OCI-LY7 (cell line): ENCODE measurements at regions not wholly inside any gene's neighbourhood (a gene's known extent, or its start where the extent isn't known, plus 50 kb on each side); places are given as distances from the start of the nearest gene placed in this dataset.

Source experiments
- BruUV-seq: library from RNA; stranded (reverse); fragments of 400-500 nt; replicated peaks from 2 replicates; lab custom pipeline; 2021; lab: Mats Ljungman, UMichigan
- CTCF ChIA-PET: fragments of 300-600 bp; sonication (Branson Sonifier 250); formaldehyde crosslinking; loops from one replicate; lab custom pipeline; 2022; ENCODE audit warnings: antibody characterized with exemption; ENCODE audit not compliant: unreplicated experiment; lab: Charles Lee
- POLR2A ChIA-PET: fragments of 300-600 bp; sonication (Branson Sonifier 250); formaldehyde crosslinking; loops from one replicate; lab custom pipeline; 2022; ENCODE audit warnings: antibody characterized with exemption; lab: Charles Lee
- DNase-seq: peaks from one replicate; pipeline ENCODE4 v3.0.0-alpha.2; 2015; ENCODE audit warnings: low spot score
- H2AFZ ChIP-seq: fragments of 200-600 bp; sonication (generic), shearing (Covaris generic); 2 replicates; pipeline ENCODE4 v1.6.1; 2014; ENCODE audit warnings: mild to moderate bottlenecking, antibody characterized with exemption, low read length, moderate library complexity
- H3K27ac ChIP-seq: fragments of 200-600 bp; sonication (generic); 2 replicates; pipeline ENCODE4 v1.5.1; 2014; ENCODE audit warnings: mixed run types, low read depth, mild to moderate bottlenecking, moderate library complexity, low read length, inconsistent platforms; ENCODE audit not compliant: poor library complexity, severe bottlenecking
- H3K36me3 ChIP-seq: fragments of 200-600 bp; sonication (generic); 2 replicates; pipeline ENCODE4 v1.6.1; 2014; ENCODE audit warnings: mild to moderate bottlenecking, antibody characterized with exemption, low read length, moderate library complexity, mixed read lengths; ENCODE audit not compliant: insufficient read depth
- H3K4me1 ChIP-seq: fragments of 200-600 bp; sonication (generic); 2 replicates; pipeline ENCODE4 v1.5.1; 2014; ENCODE audit warnings: mild to moderate bottlenecking, low read length; ENCODE audit not compliant: insufficient read depth, poor library complexity, severe bottlenecking
- H3K4me2 ChIP-seq: fragments of 200-600 bp; sonication (generic); 2 replicates; pipeline ENCODE4 v1.6.1; 2014; ENCODE audit warnings: mild to moderate bottlenecking, low read length
- H3K4me3 ChIP-seq: fragments of 200-600 bp; sonication (generic); 2 replicates; pipeline ENCODE4 v1.5.1; 2014; ENCODE audit warnings: mild to moderate bottlenecking, low read depth, low read length; ENCODE audit not compliant: poor library complexity, severe bottlenecking
- H3K79me2 ChIP-seq: fragments of 200-600 bp; sonication (generic); 2 replicates; pipeline ENCODE4 v1.6.1; 2016; ENCODE audit warnings: low read depth, mild to moderate bottlenecking, low read length, moderate library complexity, mixed read lengths; ENCODE audit not compliant: insufficient read depth
- H3K9me2 ChIP-seq: fragments of 200-600 bp; sonication (generic); 2 replicates; pipeline ENCODE4 v1.6.1; 2016; ENCODE audit warnings: mild to moderate bottlenecking, low read length, mixed read lengths; ENCODE audit not compliant: insufficient read depth
- H3K9me3 ChIP-seq: fragments of 200-600 bp; sonication (generic); 2 replicates; pipeline ENCODE4 v1.6.1; 2014; ENCODE audit warnings: mild to moderate bottlenecking, mixed run types, low read length, mixed read lengths
- H4K20me1 ChIP-seq: fragments of 200-600 bp; sonication (generic); 2 replicates; pipeline ENCODE4 v1.6.1; 2014; ENCODE audit warnings: mild to moderate bottlenecking, antibody characterized with exemption, low read length, moderate library complexity, mixed read lengths; ENCODE audit not compliant: insufficient read depth
- CTCF ChIP-seq: fragments of 200-600 bp; sonication (generic); conservative IDR thresholded peaks from 2 replicates; pipeline ENCODE4 v1.5.1; 2014; ENCODE audit warnings: mild to moderate bottlenecking, antibody characterized with exemption, low read length, moderate library complexity, mixed read lengths
- EZH2phosphoT487 ChIP-seq: fragments of 200-600 bp; sonication (generic); IDR thresholded peaks from 2 replicates; pipeline ENCODE4 v1.6.1; 2018; ENCODE audit warnings: low read depth, borderline replicate concordance, mild to moderate bottlenecking, mixed run types, antibody characterized with exemption, low read length, moderate library complexity, mixed read lengths
- intact Hi-C: fragments of 100-400 bp; cut with micrococcal nuclease; formaldehyde crosslinking; loops from one replicate; pipeline ENCODE4 v1.10.0; 2022; ENCODE audit not compliant: unreplicated experiment

- BruUV-seq: no TSS peak
- no peaks in the 10 kb centered on the region for H3K9me3 ChIP-seq
- H3K9me2 ChIP-seq: no peaks in the 10 kb centered on the region
- H3K4me2 ChIP-seq: no peak overlapping the region
- no peak overlapping the region for H3K27ac ChIP-seq
- no peaks in the 10 kb centered on the region for H3K36me3 ChIP-seq
- POLR2A ChIA-PET: no interaction called here
- H2AFZ ChIP-seq: no peak overlapping the region
- no peaks in the 10 kb centered on the region for H4K20me1 ChIP-seq
- CTCF ChIA-PET: no interaction called here
- TF ChIP-seq EZH2phosphoT487 (no peak), CTCF (no peak)
- H3K79me2 ChIP-seq: no peaks in the 10 kb centered on the region
- DNase-seq: no peak
- no peaks in the 10 kb centered on the region for H3K4me1 ChIP-seq
- H3K4me3 ChIP-seq: no peak overlapping the region
- intact Hi-C loops: no loop called here
Measured at GRCh38 chr5:22958462-22959262, 105.5 kb upstream of the CDH12 start.

- no peaks in the 10 kb centered on the region for H3K4me1 ChIP-seq
- no peaks in the 10 kb centered on the region for H3K9me2 ChIP-seq
- no peak for DNase-seq
- no peaks in the 10 kb centered on the region for H3K36me3 ChIP-seq
- H3K27ac ChIP-seq: no peak overlapping the region
- intact Hi-C loops: no loop called here
- ChIA-PET CTCF (no interaction called here), POLR2A (no interaction called here)
- H3K4me3 ChIP-seq: no peak overlapping the region
- TF ChIP-seq CTCF: no peak
- TF ChIP-seq EZH2phosphoT487: no peak
- BruUV-seq: no TSS peak
- H4K20me1 ChIP-seq: no peaks in the 10 kb centered on the region
- H2AFZ ChIP-seq: no peak overlapping the region
- H3K4me2 ChIP-seq: no peak overlapping the region
- no peaks in the 10 kb centered on the region for H3K79me2 ChIP-seq
- no peaks in the 10 kb centered on the region for H3K9me3 ChIP-seq
Measured at GRCh38 chr5:22947921-22948320, 94.8 kb upstream of the CDH12 start.

GRCh38 chr5:22938362-22938761 is 85.2 kb upstream of the CDH12 start:
- ChIA-PET POLR2A (no interaction called here), CTCF (no interaction called here)
- no TSS peak for BruUV-seq
- DNase-seq: no peak
- Histone ChIP-seq H3K36me3 (no peaks in the 10 kb centered on the region), H3K4me2 (no peak overlapping the region), H3K9me2 (no peaks in the 10 kb centered on the region), H3K4me1 (no peaks in the 10 kb centered on the region), H3K79me2 (no peaks in the 10 kb centered on the region), H4K20me1 (no peaks in the 10 kb centered on the region), H3K4me3 (no peak overlapping the region), H3K9me3 (no peaks in the 10 kb centered on the region), H2AFZ (no peak overlapping the region), H3K27ac (no peak overlapping the region)
- intact Hi-C loops: no loop called here
- TF ChIP-seq CTCF: no peak
